Activated CD4-positive, alpha-beta memory T cell treated with anti-CD3 and anti-CD28 coated beads, Interleukin-2, amount 10 ng/mL, durations not matched to agents 7 days and 5 days (primary cell): ENCODE measurements at regions not wholly inside any gene's neighbourhood (a gene's known extent, or its start where the extent isn't known, plus 50 kb on each side); places are given as distances from the start of the nearest gene placed in this dataset.

ENCODE experiments used
- CTCF ChIA-PET: fragments of 350-600 bp; sonication (Branson Sonifier 250); formaldehyde crosslinking; loops from one replicate; lab custom pipeline; 2021; ENCODE audit warnings: antibody characterized with exemption, inconsistent platforms; lab: Charles Lee
- POLR2A ChIA-PET: fragments of 350-600 bp; sonication (Branson Sonifier 250); formaldehyde crosslinking; loops from one replicate; lab custom pipeline; 2021; ENCODE audit warnings: antibody characterized with exemption; lab: Charles Lee
- DNase-seq: peaks from one replicate; pipeline ENCODE4 v3.0.0-alpha.2; 2020
- H3K27ac Mint-ChIP-seq: one replicate; pipeline ENCODE4 v1.8.0; 2021; ENCODE audit warnings: mild to moderate bottlenecking, mixed read lengths
- H3K27me3 Mint-ChIP-seq: one replicate; pipeline ENCODE4 v1.8.0; 2021; ENCODE audit warnings: mixed read lengths
- H3K36me3 Mint-ChIP-seq: one replicate; pipeline ENCODE4 v1.8.0; 2021; ENCODE audit warnings: low read depth, mixed read lengths
- H3K4me1 Mint-ChIP-seq: one replicate; pipeline ENCODE4 v1.8.0; 2021; ENCODE audit warnings: mixed read lengths
- H3K4me3 Mint-ChIP-seq: one replicate; pipeline ENCODE4 v1.8.0; 2021; ENCODE audit warnings: mild to moderate bottlenecking, mixed read lengths
- H3K9me3 Mint-ChIP-seq: one replicate; pipeline ENCODE4 v1.8.0; 2021; ENCODE audit warnings: mixed read lengths

DNA sequence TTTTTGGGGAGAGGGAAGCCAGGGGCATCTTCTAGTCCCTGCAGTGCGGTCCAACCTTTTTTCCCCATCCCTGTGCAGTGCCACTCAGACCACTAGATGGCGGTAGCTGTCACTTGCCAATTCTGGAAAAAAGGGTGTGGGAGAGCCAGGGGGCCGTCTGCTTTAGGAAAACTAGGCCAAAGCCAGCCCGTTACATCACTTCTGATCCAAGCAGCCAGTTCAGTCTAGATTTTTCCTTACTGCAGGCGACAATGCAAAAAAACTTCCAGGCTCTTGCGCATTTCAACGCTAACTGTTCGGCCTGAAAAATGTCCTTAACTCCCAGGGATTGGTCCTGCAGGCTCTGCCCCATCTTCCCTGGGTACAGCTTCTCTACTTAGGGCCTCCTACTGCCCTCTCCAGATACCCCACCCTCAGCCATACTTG lies 69.2 kb upstream of the CES5A start:
- ChIA-PET POLR2A (no interaction called here), CTCF (interaction anchor here (1.0 to 5.3 kb wide), 5 partner anchors 11 to 664 kb away, joined by 3 to 48 read pairs (median 3); no protein-coding TSS in a partner anchor)
- peak; percentile 51 for DNase-seq
- H3K27me3 Mint-ChIP-seq: peaks cover 33% of the 10 kb centered on the region
- H3K9me3 Mint-ChIP-seq: no peaks in the 10 kb centered on the region
- H3K36me3 Mint-ChIP-seq: no peaks in the 10 kb centered on the region
- H3K4me1 Mint-ChIP-seq: no peaks in the 10 kb centered on the region
- H3K4me3 Mint-ChIP-seq: no peak overlapping the region
- H3K27ac Mint-ChIP-seq: no peak overlapping the region

DNA sequence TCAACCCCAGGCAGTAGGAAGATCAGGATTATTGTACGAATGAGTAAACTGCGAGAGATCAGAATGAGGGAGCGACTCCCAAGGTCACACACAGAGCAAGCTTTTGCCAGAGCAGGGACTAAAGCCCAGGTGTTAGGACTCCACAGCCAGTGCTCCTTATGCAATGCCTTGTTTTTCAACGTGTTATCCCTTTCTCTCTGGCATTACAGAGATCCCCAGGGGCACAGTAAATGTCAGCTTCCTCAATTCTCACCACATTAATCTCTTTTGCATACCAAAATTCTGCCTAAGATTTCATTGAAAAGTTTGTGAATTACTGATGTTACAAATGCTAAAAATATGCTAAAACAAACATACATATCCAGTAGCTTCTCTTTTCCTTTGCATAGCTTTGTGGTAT lies 68.1 kb upstream of the CES5A start:
- DNase-seq: no peak
- ChIA-PET POLR2A (interaction anchor here (1.5 kb wide), 1 partner anchor 375 kb away, joined by 3 read pairs; no protein-coding TSS in a partner anchor), CTCF (interaction anchor here (1.0 to 5.3 kb wide), 2 partner anchors 11 to 375 kb away, joined by 3 to 48 read pairs; no protein-coding TSS in a partner anchor)
- no peak overlapping the region for H3K27ac Mint-ChIP-seq
- peaks cover 30% of the 10 kb centered on the region for H3K27me3 Mint-ChIP-seq
- H3K4me1 Mint-ChIP-seq: no peaks in the 10 kb centered on the region
- no peak overlapping the region for H3K4me3 Mint-ChIP-seq
- no peaks in the 10 kb centered on the region for H3K36me3 Mint-ChIP-seq
- no peaks in the 10 kb centered on the region for H3K9me3 Mint-ChIP-seq

DNA sequence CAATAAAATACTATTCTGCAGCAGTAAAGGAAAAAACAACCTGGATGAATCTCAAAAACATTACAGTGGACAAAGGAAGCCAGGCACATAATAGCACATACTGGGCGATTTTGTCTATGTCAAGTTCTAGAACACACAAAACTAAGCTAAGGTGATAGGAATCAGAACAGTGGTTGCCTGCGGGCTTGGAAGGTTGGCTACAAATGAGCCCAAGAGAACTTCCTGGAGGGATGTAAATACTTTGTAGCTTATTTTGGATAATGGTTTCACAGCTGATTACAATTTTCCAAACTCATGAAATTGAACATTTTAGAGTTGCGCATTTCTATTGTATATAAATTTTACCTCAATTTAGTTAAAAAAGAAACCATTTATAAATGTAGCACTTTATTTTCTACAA lies 67.6 kb upstream of the CES5A start:
- Mint-ChIP-seq H3K4me1 (no peaks in the 10 kb centered on the region), H3K9me3 (no peaks in the 10 kb centered on the region), H3K27me3 (peaks cover 26% of the 10 kb centered on the region), H3K4me3 (no peak overlapping the region), H3K36me3 (no peaks in the 10 kb centered on the region), H3K27ac (no peak overlapping the region)
- ChIA-PET POLR2A (interaction anchor here (1.5 kb wide), 1 partner anchor 375 kb away, joined by 3 read pairs; no protein-coding TSS in a partner anchor), CTCF (interaction anchor here (1.0 to 5.3 kb wide), 2 partner anchors 10 to 376 kb away, joined by 3 to 48 read pairs; no protein-coding TSS in a partner anchor)
- no peak for DNase-seq

DNA sequence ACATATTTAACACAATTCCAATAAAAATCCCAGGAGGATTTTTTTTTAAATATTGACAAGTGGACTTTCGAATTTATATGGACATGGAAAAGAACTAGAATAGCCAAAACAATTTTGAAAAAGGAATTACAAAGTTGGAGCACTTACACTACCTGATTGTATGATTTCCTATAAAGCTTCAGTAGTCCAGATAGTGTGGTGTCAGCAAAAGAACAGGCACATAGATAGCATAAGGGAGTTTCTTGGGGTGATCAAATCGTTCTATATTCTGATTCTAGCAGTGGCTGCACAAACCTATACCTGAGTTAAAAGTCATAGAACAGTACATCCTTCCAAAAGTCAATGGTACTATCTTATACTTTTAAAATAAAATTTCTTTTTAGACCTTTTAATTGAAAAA lies 66.4 kb upstream of the CES5A start:
- no peak for DNase-seq
- H3K4me1 Mint-ChIP-seq: no peaks in the 10 kb centered on the region
- ChIA-PET CTCF (interaction anchor here (5.3 kb wide), 1 partner anchor 377 kb away, joined by 48 read pairs; no protein-coding TSS in a partner anchor), POLR2A (no interaction called here)
- peaks cover 20% of the 10 kb centered on the region for H3K27me3 Mint-ChIP-seq
- no peak overlapping the region for H3K4me3 Mint-ChIP-seq
- no peaks in the 10 kb centered on the region for H3K9me3 Mint-ChIP-seq
- no peak overlapping the region for H3K27ac Mint-ChIP-seq
- no peaks in the 10 kb centered on the region for H3K36me3 Mint-ChIP-seq

DNA sequence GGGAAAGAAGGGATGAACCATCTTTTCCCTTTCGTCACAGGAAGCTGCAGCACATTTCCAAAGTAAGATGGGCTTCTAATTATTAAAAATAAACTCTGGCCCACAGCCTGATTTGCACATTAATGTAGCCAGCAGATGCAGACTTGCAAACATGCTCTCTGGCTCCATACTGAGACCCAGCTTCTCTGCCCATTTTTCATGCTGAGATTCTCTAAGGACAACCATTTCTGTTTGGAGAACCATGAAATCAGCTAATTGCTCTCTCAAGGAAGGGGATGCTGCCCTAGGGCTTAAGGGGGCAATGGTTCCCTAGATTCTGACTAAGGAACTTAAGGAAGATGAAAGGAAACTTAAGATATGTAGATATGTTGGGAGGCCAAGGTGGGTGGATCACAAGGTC lies 63.0 kb upstream of the CES5A start:
- peaks cover 20% of the 10 kb centered on the region for H3K27me3 Mint-ChIP-seq
- H3K27ac Mint-ChIP-seq: no peak overlapping the region
- DNase-seq: no peak
- no peaks in the 10 kb centered on the region for H3K4me1 Mint-ChIP-seq
- ChIA-PET POLR2A (no interaction called here), CTCF (no interaction called here)
- H3K4me3 Mint-ChIP-seq: no peak overlapping the region
- H3K9me3 Mint-ChIP-seq: no peaks in the 10 kb centered on the region
- H3K36me3 Mint-ChIP-seq: no peaks in the 10 kb centered on the region

DNA sequence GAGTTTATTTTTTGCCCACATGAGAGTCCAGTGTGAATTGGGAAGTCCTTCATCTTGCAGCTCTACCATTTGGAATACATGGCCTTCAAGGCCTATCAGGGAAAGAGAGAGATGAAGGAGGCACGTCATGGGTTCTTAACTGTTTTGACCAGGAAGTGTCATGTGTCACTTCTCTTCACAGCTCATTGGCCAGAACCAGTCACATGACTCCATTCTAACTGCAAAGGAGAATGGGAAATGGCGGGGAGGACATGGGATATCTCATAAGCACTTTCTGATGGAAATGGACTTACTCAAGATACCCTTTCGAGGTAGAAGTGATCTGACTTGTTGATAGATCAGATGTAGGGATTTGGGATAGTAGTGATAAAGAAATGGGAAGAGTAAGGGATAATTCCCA lies 57.9 kb upstream of the CES5A start:
- H3K9me3 Mint-ChIP-seq: no peaks in the 10 kb centered on the region

DNA sequence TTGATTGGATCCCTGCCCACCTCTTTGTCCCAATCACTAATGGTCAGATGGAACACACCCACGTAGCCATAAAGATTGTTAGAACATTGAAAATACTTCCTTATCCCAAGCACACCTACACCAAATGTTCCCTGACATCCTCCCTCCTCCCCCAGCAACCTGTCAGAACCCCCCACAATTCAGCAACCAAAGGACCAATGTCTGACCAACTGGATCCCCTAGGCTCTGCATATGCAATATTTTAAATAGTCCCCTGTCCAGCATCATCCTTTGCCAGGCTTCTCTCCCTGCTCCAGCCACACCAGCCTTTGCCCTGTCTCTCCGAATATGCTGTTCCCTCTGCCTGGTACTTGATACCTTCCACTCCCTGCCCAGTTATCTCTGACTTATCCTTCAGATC lies 54.9 kb upstream of the CES5A start:
- no peak for DNase-seq
- Mint-ChIP-seq H3K27ac (no peak overlapping the region), H3K9me3 (no peaks in the 10 kb centered on the region), H3K4me1 (no peaks in the 10 kb centered on the region), H3K36me3 (no peaks in the 10 kb centered on the region), H3K27me3 (peaks cover 11% of the 10 kb centered on the region), H3K4me3 (no peak overlapping the region)
- ChIA-PET POLR2A (no interaction called here), CTCF (no interaction called here)

More for the DNA sequence above, 57.9 kb upstream of the CES5A start:
- Mint-ChIP-seq H3K4me1 (no peaks in the 10 kb centered on the region), H3K27me3 (no peaks in the 10 kb centered on the region), H3K4me3 (no peak overlapping the region), H3K27ac (no peak overlapping the region), H3K36me3 (no peaks in the 10 kb centered on the region)
- ChIA-PET CTCF (interaction anchor here (0.9 to 1.1 kb wide), 2 partner anchors 10 to 12 kb away, joined by 3 read pairs; no protein-coding TSS in a partner anchor), POLR2A (no interaction called here)
- DNase-seq: no peak

DNA sequence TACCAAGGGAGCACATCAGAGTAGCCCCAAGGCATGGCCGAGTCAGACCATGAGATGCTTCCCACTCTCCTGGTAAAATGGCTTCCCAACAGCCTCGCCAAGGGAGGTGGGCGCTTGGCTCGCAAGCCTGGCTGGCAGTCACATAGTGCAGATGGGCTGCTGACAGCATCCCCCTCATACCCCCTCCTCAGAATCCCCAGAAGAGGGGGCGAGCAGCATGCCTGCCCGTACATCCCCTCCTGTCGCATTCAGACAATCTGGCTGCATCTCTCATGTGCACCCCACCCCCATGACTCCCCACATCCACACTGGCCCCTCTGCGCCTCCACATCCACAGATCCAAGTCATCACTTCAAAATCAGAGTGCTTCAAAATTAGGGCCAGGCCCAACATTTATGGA lies 54.0 kb upstream of the CES5A start:
- H3K4me3 Mint-ChIP-seq: no peak overlapping the region
- ChIA-PET POLR2A (no interaction called here), CTCF (no interaction called here)
- no peaks in the 10 kb centered on the region for H3K4me1 Mint-ChIP-seq
- peaks cover 15% of the 10 kb centered on the region for H3K27me3 Mint-ChIP-seq
- no peak for DNase-seq
- no peaks in the 10 kb centered on the region for H3K9me3 Mint-ChIP-seq
- H3K36me3 Mint-ChIP-seq: no peaks in the 10 kb centered on the region
- H3K27ac Mint-ChIP-seq: no peak overlapping the region

DNA sequence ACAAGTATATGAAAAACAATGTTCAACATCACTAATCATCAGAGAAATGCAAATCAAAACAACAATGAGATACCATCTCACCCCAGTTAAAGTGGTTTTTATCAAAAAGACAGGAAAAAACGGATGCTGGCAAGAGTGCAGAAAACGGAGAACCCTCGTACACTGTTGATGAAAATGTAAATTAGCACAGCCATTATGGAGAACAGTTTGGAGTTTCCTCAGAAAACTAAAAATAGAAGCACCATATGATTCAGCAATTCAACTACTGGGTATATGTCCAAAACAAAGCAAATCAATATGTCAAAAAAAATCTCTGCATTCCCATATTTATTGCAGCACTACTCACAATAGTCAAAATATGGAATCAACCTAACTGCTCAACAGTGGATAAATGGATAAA lies 50.1 kb upstream of the CES5A start:
- ChIA-PET POLR2A (no interaction called here), CTCF (no interaction called here)
- Mint-ChIP-seq H3K27me3 (peaks cover 36% of the 10 kb centered on the region), H3K36me3 (no peaks in the 10 kb centered on the region), H3K4me3 (no peak overlapping the region), H3K4me1 (no peaks in the 10 kb centered on the region), H3K9me3 (no peaks in the 10 kb centered on the region), H3K27ac (no peak overlapping the region)
- DNase-seq: no peak
